ENCODE measurements at regions not wholly inside any gene's neighbourhood (a gene's known extent, or its start where the extent isn't known, plus 50 kb on each side); places are given as distances from the start of the nearest gene placed in this dataset.

DNA sequence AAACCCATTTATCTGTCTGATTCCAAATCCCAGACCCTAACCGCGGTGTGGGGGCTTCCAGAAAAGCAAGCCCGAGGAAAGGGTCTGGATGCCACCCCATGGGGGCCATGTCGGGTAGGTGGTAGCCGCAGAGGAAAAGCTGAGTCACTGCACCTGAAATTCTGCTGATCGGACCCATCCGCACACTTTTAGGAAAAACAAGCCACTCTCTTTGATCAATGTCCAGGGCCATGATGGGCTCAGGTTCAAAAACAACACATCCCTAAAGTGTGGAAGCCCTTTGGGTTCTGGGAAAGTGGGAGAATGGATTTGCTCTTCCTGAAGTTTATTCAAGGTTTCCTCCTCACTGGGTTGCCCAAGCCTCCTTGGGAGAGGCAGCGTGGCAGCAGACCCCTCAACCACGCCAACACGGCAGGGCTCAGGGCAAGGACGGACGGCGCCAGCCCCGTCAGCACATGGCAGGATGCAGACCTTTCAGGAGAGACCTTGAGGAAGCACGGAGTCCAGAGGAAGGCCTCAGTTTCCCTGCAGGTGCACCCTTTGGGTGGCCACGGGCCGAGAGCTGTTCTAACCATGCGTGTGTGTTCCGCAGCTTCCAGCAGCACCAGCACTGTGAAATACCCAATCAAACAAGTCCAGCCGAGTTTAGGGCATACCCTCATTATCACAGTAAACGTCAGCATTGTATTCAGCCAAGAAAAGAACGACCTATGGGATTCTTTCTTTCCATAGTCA lies 367.0 kb downstream of the FOXL1 start:
- no peak for ATAC-seq
- Histone ChIP-seq H3K27me3 (ENCODE audit: control insufficient read depth, insufficient read depth, low read length) (no peaks in the 10 kb centered on the region), H3K4me1 (ENCODE audit: control insufficient read depth, insufficient read depth, low read length) (no peaks in the 10 kb centered on the region), H3K36me3 (ENCODE audit: control insufficient read depth, insufficient read depth, low read length) (no peaks in the 10 kb centered on the region), H3K9me3 (ENCODE audit: control insufficient read depth, insufficient read depth, low read length) (no peaks in the 10 kb centered on the region), H3K27ac (ENCODE audit: low read length) (no peak overlapping the region), H3K4me3 (ENCODE audit: low read length) (no peak overlapping the region)
- TF ChIP-seq, protein P1, sequence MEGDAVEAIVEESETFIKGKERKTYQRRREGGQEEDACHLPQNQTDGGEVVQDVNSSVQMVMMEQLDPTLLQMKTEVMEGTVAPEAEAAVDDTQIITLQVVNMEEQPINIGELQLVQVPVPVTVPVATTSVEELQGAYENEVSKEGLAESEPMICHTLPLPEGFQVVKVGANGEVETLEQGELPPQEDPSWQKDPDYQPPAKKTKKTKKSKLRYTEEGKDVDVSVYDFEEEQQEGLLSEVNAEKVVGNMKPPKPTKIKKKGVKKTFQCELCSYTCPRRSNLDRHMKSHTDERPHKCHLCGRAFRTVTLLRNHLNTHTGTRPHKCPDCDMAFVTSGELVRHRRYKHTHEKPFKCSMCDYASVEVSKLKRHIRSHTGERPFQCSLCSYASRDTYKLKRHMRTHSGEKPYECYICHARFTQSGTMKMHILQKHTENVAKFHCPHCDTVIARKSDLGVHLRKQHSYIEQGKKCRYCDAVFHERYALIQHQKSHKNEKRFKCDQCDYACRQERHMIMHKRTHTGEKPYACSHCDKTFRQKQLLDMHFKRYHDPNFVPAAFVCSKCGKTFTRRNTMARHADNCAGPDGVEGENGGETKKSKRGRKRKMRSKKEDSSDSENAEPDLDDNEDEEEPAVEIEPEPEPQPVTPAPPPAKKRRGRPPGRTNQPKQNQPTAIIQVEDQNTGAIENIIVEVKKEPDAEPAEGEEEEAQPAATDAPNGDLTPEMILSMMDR (IDR thresholded peaks at IDR 0.05) = no peak
- H3K4me1 Mint-ChIP-seq = no peaks in the 10 kb centered on the region
- H3K9me3 Mint-ChIP-seq = no peaks in the 10 kb centered on the region
- H3K4me3 Mint-ChIP-seq = no peak overlapping the region
- WGBS (ENCODE audit: insufficient coverage) = 85% methylated on average over 22 of the region's 22 CpGs
- H3K36me3 Mint-ChIP-seq = no peaks in the 10 kb centered on the region
- H3K27me3 Mint-ChIP-seq (ENCODE audit: low read depth in 2 of 2) = peaks cover 2 to 8% of the 10 kb centered on the region in 2 donors
- no peak for DNase-seq
- intact Hi-C loops (cut with micrococcal nuclease) = no loop called here
- no peak overlapping the region for H3K27ac Mint-ChIP-seq

DNA sequence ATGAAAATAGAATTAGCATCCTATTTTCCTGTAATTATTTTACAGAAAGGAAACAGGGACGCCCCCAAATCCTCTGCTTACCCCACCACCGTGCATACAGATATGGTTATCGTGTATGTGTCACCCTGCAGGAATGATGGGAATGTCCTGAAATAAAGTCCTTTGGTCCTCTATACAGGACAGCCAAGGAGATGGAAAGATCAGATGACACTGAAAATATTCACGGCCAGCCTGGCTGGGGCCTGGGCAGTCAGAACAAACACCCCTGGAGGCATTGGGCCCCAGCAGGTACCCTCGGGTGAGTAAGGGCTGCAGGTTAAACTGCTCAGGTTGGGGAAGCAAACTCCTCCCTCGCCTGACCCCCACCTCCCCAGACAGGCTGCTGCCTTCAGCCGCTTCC lies 368.0 kb downstream of the FOXL1 start:
- Histone ChIP-seq H3K9me3 (ENCODE audit: control insufficient read depth, insufficient read depth, low read length) (no peaks in the 10 kb centered on the region), H3K27me3 (ENCODE audit: control insufficient read depth, insufficient read depth, low read length) (no peaks in the 10 kb centered on the region), H3K27ac (ENCODE audit: low read length) (no peak overlapping the region), H3K36me3 (ENCODE audit: control insufficient read depth, insufficient read depth, low read length) (no peaks in the 10 kb centered on the region), H3K4me3 (ENCODE audit: low read length) (no peak overlapping the region), H3K4me1 (ENCODE audit: control insufficient read depth, insufficient read depth, low read length) (no peaks in the 10 kb centered on the region)
- H3K4me1 Mint-ChIP-seq = no peaks in the 10 kb centered on the region
- H3K27ac Mint-ChIP-seq = no peak overlapping the region
- DNase-seq = no peak
- H3K36me3 Mint-ChIP-seq = no peaks in the 10 kb centered on the region
- intact Hi-C loops (cut with micrococcal nuclease) = no loop called here
- WGBS (ENCODE audit: insufficient coverage) = 87% methylated on average over 5 of the region's 7 CpGs
- no peaks in the 10 kb centered on the region for H3K9me3 Mint-ChIP-seq
- H3K27me3 Mint-ChIP-seq (ENCODE audit: low read depth in 2 of 2) = peaks cover 0 to 2% of the 10 kb centered on the region in 2 donors
- TF ChIP-seq, protein P1 (IDR thresholded peaks at IDR 0.05) = no peak
- H3K4me3 Mint-ChIP-seq = no peak overlapping the region
- no peak for ATAC-seq

DNA sequence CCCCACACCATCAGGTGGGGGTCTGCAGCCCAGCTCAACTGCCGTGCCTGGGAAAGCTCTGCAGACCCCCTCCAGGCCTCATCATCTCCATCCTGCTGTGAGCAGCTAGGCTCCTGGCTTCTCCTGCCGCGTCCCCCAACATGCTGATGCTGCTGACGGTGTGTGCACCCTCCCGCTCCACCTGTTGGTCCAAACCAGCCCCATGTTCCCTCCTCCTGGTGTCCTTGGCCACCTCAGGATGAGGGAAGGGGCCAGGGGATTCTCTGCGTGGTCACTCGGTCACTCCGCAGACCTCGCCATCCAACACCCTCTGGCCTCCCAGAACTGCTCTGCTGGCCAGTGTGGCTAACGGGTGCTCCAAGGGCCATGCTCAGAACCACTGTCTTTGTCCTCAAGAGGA lies 368.6 kb downstream of the FOXL1 start:
- TF ChIP-seq, protein P1 (IDR thresholded peaks at IDR 0.05) = no peak
- H3K36me3 Mint-ChIP-seq = no peaks in the 10 kb centered on the region

DNA sequence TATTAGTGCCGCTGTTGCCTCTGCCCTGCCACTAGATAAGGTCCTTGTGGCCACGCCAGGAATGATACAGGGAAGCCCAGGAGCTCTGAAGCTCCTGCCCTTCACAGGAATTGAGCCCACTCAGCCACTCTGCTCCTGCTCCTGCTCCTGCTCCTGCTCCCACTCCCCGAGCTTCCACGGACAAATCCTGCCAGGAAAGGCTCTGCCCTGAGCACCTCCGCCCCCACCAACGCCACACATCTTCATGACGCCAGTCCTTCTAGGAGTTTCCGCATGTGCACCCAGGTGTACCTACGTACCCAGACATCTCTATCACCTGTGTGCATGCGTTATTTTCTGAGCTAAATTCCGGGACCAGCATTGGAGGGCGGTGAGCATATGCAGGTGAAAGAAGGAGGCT lies 369.1 kb downstream of the C16orf95 start:
- no peak overlapping the region for H3K4me3 Mint-ChIP-seq
- H3K27ac Mint-ChIP-seq = no peak overlapping the region
- no peaks in the 10 kb centered on the region for H3K27me3 ChIP-seq (ENCODE audit: control insufficient read depth, insufficient read depth, low read length)
- intact Hi-C loops (cut with micrococcal nuclease) = no loop called here
- DNase-seq = no peak
- H3K4me1 Mint-ChIP-seq = no peaks in the 10 kb centered on the region
- no peaks in the 10 kb centered on the region for H3K36me3 ChIP-seq (ENCODE audit: control insufficient read depth, insufficient read depth, low read length)
- ATAC-seq = no peak
- no peaks in the 10 kb centered on the region for H3K9me3 ChIP-seq (ENCODE audit: control insufficient read depth, insufficient read depth, low read length)
- H3K4me1 ChIP-seq (ENCODE audit: control insufficient read depth, insufficient read depth, low read length) = no peaks in the 10 kb centered on the region
- H3K27me3 Mint-ChIP-seq (ENCODE audit: low read depth in 2 of 2) = peaks cover 0 to 6% of the 10 kb centered on the region in 2 donors
- no peaks in the 10 kb centered on the region for H3K36me3 Mint-ChIP-seq
- no peak overlapping the region for H3K27ac ChIP-seq (ENCODE audit: low read length)
- no peak overlapping the region for H3K4me3 ChIP-seq (ENCODE audit: low read length)
- TF ChIP-seq, protein P1 (IDR thresholded peaks at IDR 0.05) = no peak
- H3K9me3 Mint-ChIP-seq = no peaks in the 10 kb centered on the region
- 85% methylated on average over 12 of the region's 12 CpGs for WGBS (ENCODE audit: insufficient coverage)

More for the DNA sequence above, 368.6 kb downstream of the FOXL1 start:
- H3K27me3 ChIP-seq (ENCODE audit: control insufficient read depth, insufficient read depth, low read length) = no peaks in the 10 kb centered on the region
- 95% methylated on average over 10 of the region's 10 CpGs for WGBS (ENCODE audit: insufficient coverage)
- no peaks in the 10 kb centered on the region for H3K9me3 ChIP-seq (ENCODE audit: control insufficient read depth, insufficient read depth, low read length)
- Mint-ChIP-seq H3K27ac (no peak overlapping the region), H3K4me3 (no peak overlapping the region), H3K4me1 (no peaks in the 10 kb centered on the region), H3K27me3 (ENCODE audit: low read depth in 2 of 2) (peaks cover 0 to 2% of the 10 kb centered on the region in 2 donors), H3K9me3 (no peaks in the 10 kb centered on the region)
- no peak for ATAC-seq
- intact Hi-C loops (cut with micrococcal nuclease) = no loop called here
- no peak overlapping the region for H3K4me3 ChIP-seq (ENCODE audit: low read length)
- H3K4me1 ChIP-seq (ENCODE audit: control insufficient read depth, insufficient read depth, low read length) = no peaks in the 10 kb centered on the region
- H3K27ac ChIP-seq (ENCODE audit: low read length) = no peak overlapping the region
- H3K36me3 ChIP-seq (ENCODE audit: control insufficient read depth, insufficient read depth, low read length) = no peaks in the 10 kb centered on the region
- DNase-seq = no peak

Measured in natural killer cell (primary cell).